NCI-H2196 (cell line): ENCODE measurements at regions not wholly inside any gene's neighbourhood (a gene's known extent, or its start where the extent isn't known, plus 50 kb on each side); places are given as distances from the start of the nearest gene placed in this dataset.

Experiments
- DNase-seq: peaks from one replicate; lab custom pipeline; 2025; ENCODE audit not compliant: unreplicated experiment; lab: John Stamatoyannopoulos, UW

GRCh38 chr14:97180304-97181200 lies 383.4 kb downstream of the VRK1 start:
- no peak for DNase-seq

GRCh38 chr14:97185186-97185585 lies 388.0 kb downstream of the VRK1 start:
- DNase-seq, result no peak

- DNase-seq, result no peak
Measured at GRCh38 chr14:97187916-97188315, 390.7 kb downstream of the VRK1 start.

GRCh38 chr14:97196336-97196735 lies 399.2 kb downstream of the VRK1 start:
- no peak for DNase-seq

GRCh38 chr14:97198813-97199212 lies 401.6 kb downstream of the VRK1 start:
- DNase-seq, result no peak

GRCh38 chr14:97200245-97200644 lies 403.1 kb downstream of the VRK1 start:
- no peak for DNase-seq

- no peak for DNase-seq
Measured at GRCh38 chr14:97206916-97207315, 409.7 kb downstream of the VRK1 start.

GRCh38 chr14:97210202-97210601 lies 413.0 kb downstream of the VRK1 start:
- no peak for DNase-seq

GRCh38 chr14:97212399-97212798 lies 415.2 kb downstream of the VRK1 start:
- DNase-seq, result no peak

GRCh38 chr14:97213720-97214119 lies 416.5 kb downstream of the VRK1 start:
- no peak for DNase-seq

GRCh38 chr14:97215263-97215969 lies 418.2 kb downstream of the VRK1 start:
- no peak for DNase-seq

GRCh38 chr14:97217111-97217885 lies 420.1 kb downstream of the VRK1 start:
- DNase-seq, result no peak

GRCh38 chr14:97218274-97218673 lies 421.1 kb downstream of the VRK1 start:
- no peak for DNase-seq

- no peak for DNase-seq
Measured at GRCh38 chr14:97218691-97219430, 421.7 kb downstream of the VRK1 start.

GRCh38 chr14:97219431-97220017 lies 422.3 kb downstream of the VRK1 start:
- no peak for DNase-seq

GRCh38 chr14:97221572-97222285 lies 424.5 kb downstream of the VRK1 start:
- no peak for DNase-seq

GRCh38 chr14:97224016-97224415 lies 426.8 kb downstream of the VRK1 start:
- no peak for DNase-seq

- DNase-seq, result no peak
Measured at GRCh38 chr14:97230051-97230450, 432.9 kb downstream of the VRK1 start.

- DNase-seq, result no peak
Measured at GRCh38 chr14:97233319-97233985, 436.3 kb downstream of the VRK1 start.
